Endothelial cell of umbilical vein (primary cell): ENCODE measurements at regions not wholly inside any gene's neighbourhood (a gene's known extent, or its start where the extent isn't known, plus 50 kb on each side); places are given as distances from the start of the nearest gene placed in this dataset.

ENCODE experiments used
- CTCF ChIP-seq, 2 donors: IDR thresholded peaks; 1 replicate in 1 of 2; 2 replicates in 1 of 2; pipeline ENCODE4 v1.5.1; 2011; ENCODE audit warnings: low read length in 2 of 2, mild to moderate bottlenecking in 2 of 2, moderate library complexity in 2 of 2, control low read depth in 1 of 2, inconsistent platforms in 1 of 2, low read depth in 1 of 2; ENCODE audit not compliant: insufficient read depth in 1 of 2; ENCODE audit errors: extremely low read depth in 1 of 2
- EZH2 ChIP-seq: IDR thresholded peaks from 2 replicates; pipeline ENCODE4 v1.6.1; 2012; ENCODE audit warnings: borderline replicate concordance, low read depth, mild to moderate bottlenecking, moderate library complexity, low read length, inconsistent platforms; ENCODE audit not compliant: severe bottlenecking
- FOS ChIP-seq: IDR thresholded peaks from 2 replicates; pipeline ENCODE4 v1.6.1; 2011; ENCODE audit warnings: mild to moderate bottlenecking, low read length, moderate library complexity, borderline replicate concordance; ENCODE audit not compliant: insufficient read depth
- GATA2 ChIP-seq: IDR thresholded peaks from 2 replicates; pipeline ENCODE4 v1.7.0; 2011; ENCODE audit warnings: low read depth, mild to moderate bottlenecking, moderate library complexity, mixed read lengths, low read length; ENCODE audit not compliant: insufficient read length, insufficient read depth
- JUN ChIP-seq: IDR thresholded peaks from 2 replicates; pipeline ENCODE4 v1.6.1; 2011; ENCODE audit warnings: borderline replicate concordance, low read depth; ENCODE audit not compliant: insufficient read length, insufficient read depth
- MAX ChIP-seq: IDR thresholded peaks from 2 replicates; pipeline ENCODE4 v1.6.1; 2011; ENCODE audit not compliant: insufficient read depth, insufficient read length
- MYC ChIP-seq: IDR thresholded peaks from one replicate; pipeline ENCODE4 v1.6.1; 2011; ENCODE audit warnings: mild to moderate bottlenecking, low read depth, low read length
- POLR2A ChIP-seq: IDR thresholded peaks from 2 replicates; pipeline ENCODE4 v1.6.1; 2012; ENCODE audit warnings: low read depth, mild to moderate bottlenecking, control low read depth, low read length
- POLR2AphosphoS5 ChIP-seq: IDR thresholded peaks from 2 replicates; pipeline ENCODE4 v1.6.1; 2012; ENCODE audit warnings: low read depth, mild to moderate bottlenecking, control low read depth, low read length, moderate library complexity; ENCODE audit not compliant: insufficient read depth

GRCh38 chr2:145383961-145384360 is 864.0 kb upstream of the ZEB2 start:
- TF ChIP-seq POLR2AphosphoS5 (no peak), JUN (no peak), EZH2 (no peak), CTCF (IDR thresholded peaks at IDR 0.05; ENCODE audit: extremely low read depth in 1 of 2, insufficient read depth in 1 of 2, low read depth in 1 of 2, low read length in 2 of 2) (no peak), POLR2A (no peak), MAX (no peak), FOS (no peak), MYC (no peak), GATA2 (no peak)
